ENCODE measurements at regions not wholly inside any gene's neighbourhood (a gene's known extent, or its start where the extent isn't known, plus 50 kb on each side); places are given as distances from the start of the nearest gene placed in this dataset.

DNA sequence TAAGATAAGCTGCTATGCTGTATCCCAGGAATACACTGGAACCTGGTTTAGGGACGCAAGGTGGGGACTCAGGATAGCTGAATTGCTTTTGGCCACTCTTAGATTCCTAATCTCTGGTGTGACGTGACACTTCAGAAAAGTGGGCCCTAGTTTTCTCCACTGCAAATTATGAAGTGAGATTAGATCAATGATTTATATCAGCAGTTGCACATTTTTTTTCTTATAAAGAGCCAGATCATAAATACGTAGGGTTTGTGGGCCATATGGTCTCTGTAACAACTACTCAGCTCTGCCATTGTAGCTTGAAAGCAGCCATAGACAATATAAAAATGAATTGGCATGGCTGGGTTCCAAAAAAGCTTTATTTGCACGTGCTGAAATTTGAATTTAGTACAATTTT lies 85.4 kb upstream of the CPO start:
- H3K4me1 Mint-ChIP-seq (ENCODE audit: low read depth), result peaks cover 6% of the 10 kb centered on the region

DNA sequence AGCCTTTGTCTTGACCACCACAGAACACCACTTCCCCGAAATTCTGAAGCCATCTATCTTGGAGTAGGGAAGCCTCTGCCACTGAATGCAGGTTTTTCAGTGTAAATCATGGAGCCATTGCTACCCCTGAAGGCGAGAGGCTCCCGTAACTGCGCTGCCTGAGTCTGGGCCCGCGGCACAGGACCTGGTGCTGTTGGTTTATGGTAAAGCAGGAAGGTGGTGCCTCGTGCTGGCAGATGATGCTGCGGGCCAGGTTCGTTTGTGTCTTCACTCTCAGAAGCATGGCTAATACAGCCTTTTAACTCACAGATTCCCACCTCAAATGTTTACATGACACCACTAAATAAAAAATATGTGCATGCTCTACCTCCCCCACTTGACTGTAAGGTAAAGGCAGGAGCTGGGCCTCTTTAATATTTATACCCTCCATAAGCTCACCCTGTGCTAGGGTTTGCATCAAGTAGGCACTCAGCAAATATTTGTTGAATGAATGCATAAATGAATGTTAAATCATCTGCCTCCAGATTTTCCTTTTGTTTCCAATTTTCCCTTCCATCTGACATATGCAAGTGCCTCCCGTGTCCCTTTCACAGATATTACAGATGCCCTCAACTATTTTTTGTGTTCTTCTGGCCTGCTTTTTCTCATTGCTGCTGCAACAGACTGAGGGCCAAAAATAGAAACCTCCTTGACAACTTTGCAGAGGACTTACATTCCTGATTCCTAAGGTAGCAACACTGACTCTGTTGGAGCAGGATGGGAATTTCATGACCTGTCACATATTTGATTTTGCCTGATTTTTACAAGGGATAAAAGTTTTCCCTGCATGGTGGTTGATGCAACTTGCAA lies 83.5 kb upstream of the CPO start:
- intact Hi-C loops (cut with micrococcal nuclease), result no loop called here
- H3K27ac Mint-ChIP-seq, result no peak overlapping the region

More for the DNA sequence above, 85.4 kb upstream of the CPO start:
- H3K36me3 Mint-ChIP-seq (ENCODE audit: low read depth), result no peaks in the 10 kb centered on the region
- intact Hi-C loops (cut with micrococcal nuclease), result no loop called here
- no peaks in the 10 kb centered on the region for H3K27me3 Mint-ChIP-seq
- DNase-seq (no peak), ATAC-seq (no peak)
- H3K9me3 Mint-ChIP-seq, result no peaks in the 10 kb centered on the region
- no peak overlapping the region for H3K4me3 Mint-ChIP-seq
- ChIA-PET POLR2A (no interaction called here), CTCF (no interaction called here)
- no peak overlapping the region for H3K27ac Mint-ChIP-seq
- TF ChIP-seq, protein P1, sequence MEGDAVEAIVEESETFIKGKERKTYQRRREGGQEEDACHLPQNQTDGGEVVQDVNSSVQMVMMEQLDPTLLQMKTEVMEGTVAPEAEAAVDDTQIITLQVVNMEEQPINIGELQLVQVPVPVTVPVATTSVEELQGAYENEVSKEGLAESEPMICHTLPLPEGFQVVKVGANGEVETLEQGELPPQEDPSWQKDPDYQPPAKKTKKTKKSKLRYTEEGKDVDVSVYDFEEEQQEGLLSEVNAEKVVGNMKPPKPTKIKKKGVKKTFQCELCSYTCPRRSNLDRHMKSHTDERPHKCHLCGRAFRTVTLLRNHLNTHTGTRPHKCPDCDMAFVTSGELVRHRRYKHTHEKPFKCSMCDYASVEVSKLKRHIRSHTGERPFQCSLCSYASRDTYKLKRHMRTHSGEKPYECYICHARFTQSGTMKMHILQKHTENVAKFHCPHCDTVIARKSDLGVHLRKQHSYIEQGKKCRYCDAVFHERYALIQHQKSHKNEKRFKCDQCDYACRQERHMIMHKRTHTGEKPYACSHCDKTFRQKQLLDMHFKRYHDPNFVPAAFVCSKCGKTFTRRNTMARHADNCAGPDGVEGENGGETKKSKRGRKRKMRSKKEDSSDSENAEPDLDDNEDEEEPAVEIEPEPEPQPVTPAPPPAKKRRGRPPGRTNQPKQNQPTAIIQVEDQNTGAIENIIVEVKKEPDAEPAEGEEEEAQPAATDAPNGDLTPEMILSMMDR (IDR thresholded peaks at IDR 0.05), result no peak

DNA sequence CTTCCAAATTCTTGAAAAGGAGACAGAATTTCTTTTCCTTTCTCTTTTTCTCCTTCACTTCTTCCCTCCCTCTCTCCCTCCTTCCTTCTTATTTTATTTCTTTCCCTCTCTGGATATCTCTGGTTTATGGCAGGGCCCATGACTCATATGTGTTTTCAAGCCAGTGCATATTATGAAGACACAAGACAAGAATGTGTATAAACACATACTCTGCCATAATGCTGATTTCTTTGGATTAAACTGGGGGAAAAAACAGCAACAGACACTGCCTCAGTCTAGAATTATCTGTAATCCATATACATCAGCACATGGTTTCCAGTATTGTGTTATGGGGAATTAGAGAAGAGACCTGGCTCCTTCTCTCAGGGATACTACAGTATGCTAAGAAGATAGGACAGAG lies 82.8 kb upstream of the CPO start:
- Mint-ChIP-seq H3K27me3 (no peaks in the 10 kb centered on the region), H3K27ac (no peak overlapping the region), H3K4me1 (ENCODE audit: low read depth) (peaks cover 18% of the 10 kb centered on the region), H3K9me3 (no peaks in the 10 kb centered on the region), H3K36me3 (ENCODE audit: low read depth) (no peaks in the 10 kb centered on the region), H3K4me3 (no peak overlapping the region)
- DNase-seq (no peak), ATAC-seq (no peak)
- TF ChIP-seq, protein P1 (IDR thresholded peaks at IDR 0.05), result no peak
- POLR2A ChIA-PET, result no interaction called here
- intact Hi-C loops (cut with micrococcal nuclease), result no loop called here
- CTCF ChIA-PET, result no interaction called here

More for the DNA sequence above, 83.5 kb upstream of the CPO start:
- no peaks in the 10 kb centered on the region for H3K9me3 Mint-ChIP-seq
- ChIA-PET CTCF (no interaction called here), POLR2A (no interaction called here)
- ATAC-seq (no peak), DNase-seq (no peak)
- TF ChIP-seq, protein P1 (IDR thresholded peaks at IDR 0.05), result no peak
- H3K36me3 Mint-ChIP-seq (ENCODE audit: low read depth), result no peaks in the 10 kb centered on the region
- H3K27me3 Mint-ChIP-seq, result no peaks in the 10 kb centered on the region
- peaks cover 18% of the 10 kb centered on the region for H3K4me1 Mint-ChIP-seq (ENCODE audit: low read depth)
- no peak overlapping the region for H3K4me3 Mint-ChIP-seq

DNA sequence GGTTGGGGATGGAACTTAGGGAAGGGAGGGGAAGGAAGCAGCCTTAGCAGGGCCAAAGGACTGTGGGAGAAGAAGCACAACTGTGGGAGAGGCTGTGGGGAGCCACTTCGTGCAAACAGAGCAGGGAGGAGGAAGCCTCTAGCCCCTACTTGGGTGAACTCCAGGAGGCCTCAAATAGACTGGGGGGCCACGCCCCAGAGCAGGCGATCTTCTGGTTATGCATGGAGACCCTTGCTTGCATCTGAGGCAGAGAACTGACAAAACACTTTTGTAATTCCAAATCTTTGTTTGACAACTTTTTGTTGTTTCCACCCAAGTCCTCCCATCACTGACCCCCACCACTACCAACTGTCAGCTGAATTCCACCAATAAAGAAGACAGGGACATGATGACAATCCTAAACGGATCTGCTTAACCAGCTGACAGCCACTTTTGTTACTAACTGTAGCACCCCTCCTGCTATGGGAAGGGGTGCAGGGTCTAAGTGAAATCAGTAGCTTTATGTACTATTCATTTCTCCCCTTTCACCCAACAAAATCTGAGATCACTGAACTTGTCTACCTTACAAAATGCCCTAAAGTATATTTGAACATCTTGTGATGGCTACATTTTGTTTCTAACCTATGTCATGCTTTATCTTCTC lies 80.5 kb upstream of the CPO start:
- H3K9me3 Mint-ChIP-seq, result no peaks in the 10 kb centered on the region
- H3K27ac Mint-ChIP-seq, result peak overlapping the region; percentile 80
- H3K4me3 Mint-ChIP-seq, result peak overlapping the region; percentile 5
- H3K36me3 Mint-ChIP-seq (ENCODE audit: low read depth), result no peaks in the 10 kb centered on the region
- POLR2A ChIA-PET, result no interaction called here
- H3K4me1 Mint-ChIP-seq (ENCODE audit: low read depth), result peaks cover 18% of the 10 kb centered on the region
- no peak for DNase-seq
- CTCF ChIA-PET, result no interaction called here
- intact Hi-C loops (cut with micrococcal nuclease), result no loop called here
- ATAC-seq, result peak; percentile 42
- H3K27me3 Mint-ChIP-seq, result no peaks in the 10 kb centered on the region
- TF ChIP-seq, protein P1 (IDR thresholded peaks at IDR 0.05), result no peak

DNA sequence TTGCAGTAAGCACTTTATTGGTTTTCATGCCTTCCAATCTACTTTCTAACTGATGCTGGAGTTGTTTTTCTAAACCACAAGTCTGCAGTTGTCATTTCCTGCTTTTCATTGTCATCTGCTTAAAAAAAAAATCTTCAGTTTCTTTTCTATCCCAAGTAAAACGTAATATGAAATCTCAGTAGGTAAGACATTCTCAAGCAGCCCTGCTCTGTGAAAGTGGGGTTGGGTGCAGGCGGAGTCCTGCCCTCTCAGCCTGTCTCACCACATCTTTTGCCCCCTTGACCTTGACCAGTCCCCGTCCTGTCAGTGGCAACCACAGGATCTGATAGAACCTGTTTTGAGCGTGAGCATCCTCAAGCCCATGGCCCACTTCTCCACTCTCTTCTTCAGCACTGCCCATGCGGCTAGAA lies 80.0 kb upstream of the CPO start:
- ATAC-seq, result peak; percentile 77
- H3K27me3 Mint-ChIP-seq, result no peaks in the 10 kb centered on the region
- DNase-seq, result peak; percentile 10
- TF ChIP-seq, protein P1 (IDR thresholded peaks at IDR 0.05), result no peak
- peak overlapping the region; percentile 5 for H3K4me3 Mint-ChIP-seq
- POLR2A ChIA-PET, result no interaction called here
- peaks cover 18% of the 10 kb centered on the region for H3K4me1 Mint-ChIP-seq (ENCODE audit: low read depth)
- H3K9me3 Mint-ChIP-seq, result no peaks in the 10 kb centered on the region
- H3K36me3 Mint-ChIP-seq (ENCODE audit: low read depth), result no peaks in the 10 kb centered on the region
- intact Hi-C loops (cut with micrococcal nuclease), result no loop called here
- H3K27ac Mint-ChIP-seq, result peak overlapping the region; percentile 80
- CTCF ChIA-PET, result no interaction called here

Data from activated CD8-positive, alpha-beta T cell treated with anti-CD3 and anti-CD28 coated beads for 36 hours (primary cell).